Loucy (cell line): ENCODE measurements at regions not wholly inside any gene's neighbourhood (a gene's known extent, or its start where the extent isn't known, plus 50 kb on each side); places are given as distances from the start of the nearest gene placed in this dataset.

Experiments used
- H2AFZ ChIP-seq: fragments of 200-600 bp; sonication (generic); 2 replicates; pipeline ENCODE4 v1.6.0; 2016; ENCODE audit warnings: antibody characterized with exemption, mild to moderate bottlenecking, low read length, moderate library complexity
- H3F3A ChIP-seq: fragments of 200-600 bp; 2 replicates; pipeline ENCODE4 v1.6.0; 2016; ENCODE audit warnings: antibody characterized with exemption, low read depth, mild to moderate bottlenecking
- H3K27me3 ChIP-seq: fragments of 200-600 bp; sonication (generic); 2 replicates; pipeline ENCODE4 v1.6.1; 2014; ENCODE audit warnings: low read length, mild to moderate bottlenecking; ENCODE audit not compliant: insufficient read depth, poor library complexity, severe bottlenecking
- H3K36me3 ChIP-seq: fragments of 200-600 bp; sonication (generic); 2 replicates; pipeline ENCODE4 v1.6.1; 2016; ENCODE audit warnings: low read length; ENCODE audit not compliant: insufficient read depth
- H3K4me1 ChIP-seq: fragments of 200-600 bp; sonication (generic); 2 replicates; pipeline ENCODE4 v1.5.1; 2014; ENCODE audit warnings: low read length, mild to moderate bottlenecking; ENCODE audit not compliant: insufficient read depth, poor library complexity, severe bottlenecking
- H3K4me2 ChIP-seq: fragments of 200-600 bp; sonication (generic); 2 replicates; pipeline ENCODE4 v1.6.0; 2014; ENCODE audit warnings: antibody characterized with exemption, low read length, low read depth, mild to moderate bottlenecking; ENCODE audit not compliant: poor library complexity, severe bottlenecking
- H3K4me3 ChIP-seq: fragments of 200-600 bp; sonication (generic); 2 replicates; pipeline ENCODE4 v1.5.1; 2014; ENCODE audit warnings: low read length, mild to moderate bottlenecking, mixed read lengths; ENCODE audit not compliant: poor library complexity, severe bottlenecking
- H3K79me2 ChIP-seq: fragments of 200-600 bp; sonication (generic); 2 replicates; pipeline ENCODE4 v1.6.1; 2014; ENCODE audit warnings: low read length; ENCODE audit not compliant: insufficient read depth
- H3K9ac ChIP-seq: fragments of 200-600 bp; sonication (generic); 2 replicates; pipeline ENCODE4 v1.6.0; 2014; ENCODE audit warnings: mild to moderate bottlenecking, low read depth, low read length, moderate library complexity; ENCODE audit not compliant: poor library complexity, severe bottlenecking
- H3K9me2 ChIP-seq: fragments of 200-600 bp; sonication (generic); replicated peaks from 2 replicates; pipeline ENCODE4 v1.6.1; 2016; ENCODE audit warnings: low read depth, low read length, mixed read lengths
- H3K9me3 ChIP-seq: fragments of 200-600 bp; sonication (generic); 2 replicates; pipeline ENCODE4 v1.6.1; 2014; ENCODE audit warnings: mild to moderate bottlenecking, antibody characterized with exemption, low read length, low read depth; ENCODE audit not compliant: insufficient read depth
- H4K20me1 ChIP-seq: fragments of 200-600 bp; sonication (generic); 2 replicates; pipeline ENCODE4 v1.6.0; 2014; ENCODE audit warnings: antibody characterized with exemption, low read length, mild to moderate bottlenecking; ENCODE audit not compliant: insufficient read depth, poor library complexity, severe bottlenecking
- EZH2phosphoT487 ChIP-seq: fragments of 200-600 bp; IDR thresholded peaks from 2 replicates; pipeline ENCODE4 v1.6.1; 2018; ENCODE audit warnings: antibody characterized with exemption, mild to moderate bottlenecking, moderate library complexity, borderline replicate concordance
- TF ChIP-seq, protein P1 (sequence below): fragments of 200-600 bp; sonication (generic); conservative IDR thresholded peaks from 2 replicates; pipeline ENCODE4 v1.5.1; 2014; ENCODE audit warnings: mild to moderate bottlenecking, antibody characterized with exemption, low read length

DNA sequence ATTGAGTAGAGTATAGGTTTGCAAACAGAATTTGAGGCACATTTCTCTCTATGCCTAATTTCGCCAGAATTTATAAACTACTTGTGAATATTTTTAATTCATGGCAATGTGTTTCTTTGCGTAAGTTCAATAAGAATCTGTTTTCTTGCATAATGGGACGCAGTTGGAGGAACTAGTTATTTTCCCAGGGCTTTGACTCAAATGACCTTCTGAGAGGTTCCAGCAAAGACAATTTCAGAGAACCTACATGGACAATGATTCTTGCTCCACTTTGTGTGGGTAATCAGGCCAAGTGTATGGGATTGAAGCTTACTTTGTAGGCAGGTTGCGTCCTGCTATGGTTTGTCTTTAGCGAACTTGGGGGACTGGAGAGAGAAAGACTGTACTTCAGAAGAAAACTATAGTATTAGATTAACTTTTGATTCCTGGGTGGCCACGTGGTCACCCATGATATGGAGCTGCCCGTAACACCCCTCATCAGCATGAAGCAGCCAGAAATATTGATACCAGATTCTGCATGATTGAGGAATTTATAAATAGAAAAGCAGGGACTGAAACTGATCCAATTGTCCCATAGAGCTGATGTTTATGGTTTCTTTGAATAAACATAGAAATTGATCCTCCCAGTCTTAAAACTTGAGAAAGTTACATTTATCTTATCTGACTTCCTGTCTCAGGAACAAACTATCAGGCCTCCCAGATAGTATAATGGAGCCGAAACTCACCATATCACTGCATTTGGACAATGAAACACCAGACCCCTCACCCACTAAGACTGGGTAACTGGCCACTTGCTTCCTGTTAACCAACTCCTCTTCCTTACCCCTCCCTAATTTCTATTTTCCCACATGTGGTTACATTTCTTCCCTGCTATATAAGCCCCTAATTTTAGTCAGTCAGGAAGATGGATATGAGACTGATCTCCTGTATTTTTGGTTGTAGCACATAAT is 815.3 kb upstream of the HS6ST1 start:
- H3F3A ChIP-seq, result peaks cover 4% of the 10 kb centered on the region; the same call in 1 of the 2 replicates
- no peaks in the 10 kb centered on the region for H3K9me2 ChIP-seq
- H3K4me3 ChIP-seq, result peak overlapping the region; percentile 2
- H3K36me3 ChIP-seq, result no peaks in the 10 kb centered on the region
- H2AFZ ChIP-seq, result no peak overlapping the region
- H3K4me1 ChIP-seq, result peaks cover 35% of the 10 kb centered on the region
- H3K9me3 ChIP-seq, result no peaks in the 10 kb centered on the region; the same call in 1 of the 2 replicates
- peak overlapping the region; percentile 25 for H3K4me2 ChIP-seq
- H4K20me1 ChIP-seq, result no peaks in the 10 kb centered on the region
- H3K27me3 ChIP-seq, result no peaks in the 10 kb centered on the region
- TF ChIP-seq, protein P1, sequence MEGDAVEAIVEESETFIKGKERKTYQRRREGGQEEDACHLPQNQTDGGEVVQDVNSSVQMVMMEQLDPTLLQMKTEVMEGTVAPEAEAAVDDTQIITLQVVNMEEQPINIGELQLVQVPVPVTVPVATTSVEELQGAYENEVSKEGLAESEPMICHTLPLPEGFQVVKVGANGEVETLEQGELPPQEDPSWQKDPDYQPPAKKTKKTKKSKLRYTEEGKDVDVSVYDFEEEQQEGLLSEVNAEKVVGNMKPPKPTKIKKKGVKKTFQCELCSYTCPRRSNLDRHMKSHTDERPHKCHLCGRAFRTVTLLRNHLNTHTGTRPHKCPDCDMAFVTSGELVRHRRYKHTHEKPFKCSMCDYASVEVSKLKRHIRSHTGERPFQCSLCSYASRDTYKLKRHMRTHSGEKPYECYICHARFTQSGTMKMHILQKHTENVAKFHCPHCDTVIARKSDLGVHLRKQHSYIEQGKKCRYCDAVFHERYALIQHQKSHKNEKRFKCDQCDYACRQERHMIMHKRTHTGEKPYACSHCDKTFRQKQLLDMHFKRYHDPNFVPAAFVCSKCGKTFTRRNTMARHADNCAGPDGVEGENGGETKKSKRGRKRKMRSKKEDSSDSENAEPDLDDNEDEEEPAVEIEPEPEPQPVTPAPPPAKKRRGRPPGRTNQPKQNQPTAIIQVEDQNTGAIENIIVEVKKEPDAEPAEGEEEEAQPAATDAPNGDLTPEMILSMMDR, result no peak
- no peak for TF ChIP-seq EZH2phosphoT487
- H3K79me2 ChIP-seq, result no peaks in the 10 kb centered on the region
- no peak overlapping the region for H3K9ac ChIP-seq

- TF ChIP-seq, protein P1, result no peak
- TF ChIP-seq EZH2phosphoT487, result no peak
- Histone ChIP-seq H3K4me3 (no peak overlapping the region), H3K79me2 (no peaks in the 10 kb centered on the region), H3K36me3 (no peaks in the 10 kb centered on the region), H3K4me1 (peaks cover 35% of the 10 kb centered on the region), H3K9ac (no peak overlapping the region), H4K20me1 (no peaks in the 10 kb centered on the region), H3K27me3 (no peaks in the 10 kb centered on the region), H3K9me3 (no peaks in the 10 kb centered on the region), H2AFZ (peak overlapping the region; percentile 16; the same call in 1 of the 2 replicates), H3K9me2 (no peaks in the 10 kb centered on the region), H3K4me2 (peak overlapping the region; percentile 25), H3F3A (peaks cover 4% of the 10 kb centered on the region; the same call in 1 of the 2 replicates)
Measured at GRCh38 chr2:129135017-129135416, 816.3 kb upstream of the HS6ST1 start.

DNA sequence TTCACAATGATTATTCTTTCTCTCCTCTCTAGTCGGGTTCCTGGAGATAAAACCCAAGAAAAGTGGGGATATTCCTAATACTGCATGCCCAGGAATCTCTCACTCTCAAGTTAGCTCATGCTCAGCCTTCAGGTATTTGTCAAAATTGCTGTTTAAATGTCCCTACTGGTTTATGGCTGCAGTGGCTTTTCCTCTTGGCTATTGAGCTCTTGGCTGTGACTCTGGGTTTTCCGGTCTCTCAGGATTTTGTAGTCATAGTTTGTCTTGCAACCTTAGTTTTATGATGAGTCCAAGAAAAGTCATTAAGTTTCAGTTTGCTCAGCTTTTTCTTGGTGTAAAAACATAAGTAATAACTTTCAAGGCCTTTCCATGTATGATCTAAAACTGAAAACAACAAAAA is 820.7 kb upstream of the HS6ST1 start:
- H3K4me3 ChIP-seq, result no peak overlapping the region

More for the DNA sequence above, 820.7 kb upstream of the HS6ST1 start:
- no peaks in the 10 kb centered on the region for H3K36me3 ChIP-seq
- H3K4me1 ChIP-seq, result peaks cover 29% of the 10 kb centered on the region
- H3K79me2 ChIP-seq, result no peaks in the 10 kb centered on the region
- no peaks in the 10 kb centered on the region for H3K9me3 ChIP-seq
- H3K4me2 ChIP-seq, result no peak overlapping the region
- 0 out of 2 replicates have a peak overlapping the region, but pooled peaks have one; percentile 44 for H2AFZ ChIP-seq
- no peak for TF ChIP-seq EZH2phosphoT487
- TF ChIP-seq, protein P1, result no peak
- no peaks in the 10 kb centered on the region for H3K27me3 ChIP-seq
- no peak overlapping the region for H3K9ac ChIP-seq
- no peaks in the 10 kb centered on the region for H4K20me1 ChIP-seq
- H3K9me2 ChIP-seq, result no peaks in the 10 kb centered on the region
- no peaks in the 10 kb centered on the region for H3F3A ChIP-seq
